ENCODE measurements at regions not wholly inside any gene's neighbourhood (a gene's known extent, or its start where the extent isn't known, plus 50 kb on each side); places are given as distances from the start of the nearest gene placed in this dataset.

- DNase-seq = peak; percentile 11
These were observed 68.3 kb upstream of the EDN1 start for GRCh38 chr6:12221856-12222255.

- no peak for DNase-seq
These were observed 67.5 kb upstream of the EDN1 start for GRCh38 chr6:12222405-12223366.

GRCh38 chr6:12223383-12223782 is 66.8 kb upstream of the EDN1 start:
- DNase-seq = no peak

GRCh38 chr6:12224251-12224650 is 65.9 kb upstream of the EDN1 start:
- peak; percentile 43 for DNase-seq

- DNase-seq = no peak
These were observed 61.6 kb upstream of the EDN1 start for GRCh38 chr6:12228447-12229146.

GRCh38 chr6:12229332-12229731 is 60.8 kb upstream of the EDN1 start:
- DNase-seq = no peak

GRCh38 chr6:12230523-12230922 is 59.6 kb upstream of the EDN1 start:
- no peak for DNase-seq

GRCh38 chr6:12232339-12232738 is 57.8 kb upstream of the EDN1 start:
- DNase-seq = no peak

GRCh38 chr6:12232821-12233220 is 57.3 kb upstream of the EDN1 start:
- no peak for DNase-seq

- peak; percentile 75 for DNase-seq
These were observed 56.2 kb upstream of the EDN1 start for GRCh38 chr6:12233693-12234571.

GRCh38 chr6:12235341-12235740 is 54.8 kb upstream of the EDN1 start:
- no peak for DNase-seq

- DNase-seq = no peak
These were observed 51.9 kb upstream of the EDN1 start for GRCh38 chr6:12238219-12238618.

Data from muscle of arm (tissue), 1 donor.